Endodermal cell (in vitro differentiated cells): ENCODE measurements at regions not wholly inside any gene's neighbourhood (a gene's known extent, or its start where the extent isn't known, plus 50 kb on each side); places are given as distances from the start of the nearest gene placed in this dataset.

Experiments used
- DNase-seq: peaks from one replicate; pipeline ENCODE4 v3.0.0-alpha.2; 2017
- H3K27ac ChIP-seq: 2 replicates; pipeline ENCODE4 v1.5.1; 2013; ENCODE audit warnings: mild to moderate bottlenecking, low read depth, low read length, moderate library complexity
- H3K27me3 ChIP-seq: 2 replicates; pipeline ENCODE4 v1.6.1; 2013; ENCODE audit warnings: mild to moderate bottlenecking, low read length, moderate library complexity; ENCODE audit not compliant: insufficient read depth, control insufficient read depth, poor library complexity, severe bottlenecking
- H3K36me3 ChIP-seq: 2 replicates; pipeline ENCODE4 v1.7.0; 2013; ENCODE audit warnings: mild to moderate bottlenecking, low read length, moderate library complexity; ENCODE audit not compliant: control insufficient read depth, insufficient read depth
- H3K4me1 ChIP-seq: one replicate; pipeline ENCODE4 v1.7.0; 2013; ENCODE audit warnings: low read length; ENCODE audit not compliant: control insufficient read depth, insufficient read depth
- H3K4me3 ChIP-seq: 2 replicates; pipeline ENCODE4 v1.5.1; 2013; ENCODE audit warnings: mild to moderate bottlenecking, low read length, moderate library complexity
- H3K9ac ChIP-seq: 2 replicates; pipeline ENCODE4 v1.6.1; 2013; ENCODE audit warnings: mild to moderate bottlenecking, low read length, moderate library complexity; ENCODE audit not compliant: poor library complexity, severe bottlenecking; ENCODE audit errors: extremely low read depth
- H3K9me3 ChIP-seq: 2 replicates; pipeline ENCODE4 v1.6.1; 2013; ENCODE audit warnings: mild to moderate bottlenecking, low read length, moderate library complexity; ENCODE audit not compliant: control insufficient read depth
- H3K27ac Mint-ChIP-seq: 2 replicates; pipeline ENCODE4 v1.8.0; 2020; ENCODE audit warnings: mixed read lengths
- H3K27me3 Mint-ChIP-seq: 2 replicates; pipeline ENCODE4 v1.8.0; 2021; ENCODE audit warnings: mild to moderate bottlenecking, mixed read lengths; ENCODE audit not compliant: insufficient read depth
- H3K36me3 Mint-ChIP-seq: 2 replicates; pipeline ENCODE4 v1.8.0; 2020; ENCODE audit warnings: low read depth, mixed read lengths
- H3K4me1 Mint-ChIP-seq: 2 replicates; pipeline ENCODE4 v1.8.0; 2020; ENCODE audit warnings: mixed read lengths
- H3K4me3 Mint-ChIP-seq: 2 replicates; pipeline ENCODE4 v1.8.0; 2020; ENCODE audit warnings: mild to moderate bottlenecking, moderate library complexity, mixed read lengths
- H3K9me3 Mint-ChIP-seq: 2 replicates; pipeline ENCODE4 v1.8.0; 2020; ENCODE audit warnings: mild to moderate bottlenecking, mixed read lengths
- CTCF ChIP-seq: fragments of 200-600 bp; sonication (generic); conservative IDR thresholded peaks from 2 replicates; pipeline ENCODE4 v1.5.0; 2021; ENCODE audit warnings: antibody characterized with exemption, mild to moderate bottlenecking
- WGBS, 2 experiments: methylation state at CpG; one replicate each; pipeline versions ENCODE4 v1.1.5 to v1.1.7; 2013; ENCODE audit warnings: missing lambda C conversion rate in 2 of 2, mixed read lengths in 1 of 2; ENCODE audit not compliant: insufficient coverage in 1 of 2, insufficient read length in 1 of 2; 5-methylcytosine and 5-hydroxymethylcytosine counted together

- 30 to 80% methylated on average over 1 to 4 of the region's 6 CpGs for WGBS, 2 experiments
- H3K9me3 ChIP-seq = no peaks in the 10 kb centered on the region
- DNase-seq = peak; percentile 55
- no peak overlapping the region for H3K27ac Mint-ChIP-seq
- no peaks in the 10 kb centered on the region for H3K36me3 ChIP-seq
- TF ChIP-seq CTCF = peak; percentile 90
- no peak overlapping the region for H3K4me3 ChIP-seq
- no peaks in the 10 kb centered on the region for H3K27me3 ChIP-seq
- no peak overlapping the region for H3K9ac ChIP-seq
- H3K27me3 Mint-ChIP-seq = peaks cover 2% of the 10 kb centered on the region
- H3K4me1 Mint-ChIP-seq = peaks cover 3% of the 10 kb centered on the region
- H3K36me3 Mint-ChIP-seq = no peaks in the 10 kb centered on the region
- H3K4me1 ChIP-seq = no peaks in the 10 kb centered on the region
- no peak overlapping the region for H3K27ac ChIP-seq
- peaks cover 12% of the 10 kb centered on the region for H3K9me3 Mint-ChIP-seq
- H3K4me3 Mint-ChIP-seq = no peak overlapping the region
Observed at GRCh38 chr2:94956797-94957391, 68.6 kb upstream of the MAL start.

- Histone ChIP-seq H3K4me3 (no peak overlapping the region), H3K27me3 (no peaks in the 10 kb centered on the region), H3K36me3 (no peaks in the 10 kb centered on the region), H3K9ac (no peak overlapping the region), H3K27ac (no peak overlapping the region), H3K4me1 (no peaks in the 10 kb centered on the region), H3K9me3 (no peaks in the 10 kb centered on the region)
- H3K36me3 Mint-ChIP-seq = no peaks in the 10 kb centered on the region
- H3K4me3 Mint-ChIP-seq = no peak overlapping the region
- no peak overlapping the region for H3K27ac Mint-ChIP-seq
- 69 to 80% methylated on average over 2 to 3 of the region's 3 CpGs for WGBS, 2 experiments
- peaks cover 3% of the 10 kb centered on the region for H3K4me1 Mint-ChIP-seq
- H3K27me3 Mint-ChIP-seq = peaks cover 2% of the 10 kb centered on the region
- no peak for DNase-seq
- TF ChIP-seq CTCF = no peak
- peaks cover 6% of the 10 kb centered on the region for H3K9me3 Mint-ChIP-seq
Observed at GRCh38 chr2:94958245-94958644, 67.3 kb upstream of the MAL start.

- Mint-ChIP-seq H3K27ac (no peak overlapping the region), H3K4me3 (no peak overlapping the region), H3K9me3 (peaks cover 7% of the 10 kb centered on the region), H3K36me3 (no peaks in the 10 kb centered on the region), H3K4me1 (peaks cover 3% of the 10 kb centered on the region), H3K27me3 (peaks cover 2% of the 10 kb centered on the region)
- Histone ChIP-seq H3K27ac (no peak overlapping the region), H3K36me3 (no peaks in the 10 kb centered on the region), H3K4me3 (no peak overlapping the region), H3K9ac (no peak overlapping the region), H3K27me3 (no peaks in the 10 kb centered on the region), H3K4me1 (no peaks in the 10 kb centered on the region), H3K9me3 (no peaks in the 10 kb centered on the region)
- no peak for DNase-seq
- TF ChIP-seq CTCF = no peak
- WGBS, 2 experiments = 88% methylated on average over 2 of the region's 2 CpGs; no CpG with 5 or more reads in 1 of the 2 experiments
Observed at GRCh38 chr2:94960266-94960665, 65.2 kb upstream of the MAL start.
